PC-9 (cell line): ENCODE measurements at regions not wholly inside any gene's neighbourhood (a gene's known extent, or its start where the extent isn't known, plus 50 kb on each side); places are given as distances from the start of the nearest gene placed in this dataset.

Experiments
- BruUV-seq: library from RNA; stranded (reverse); fragments of 400-500 nt; replicated peaks from 2 replicates; lab custom pipeline; 2021; lab: Mats Ljungman, UMichigan
- CTCF ChIA-PET: fragments of 300-600 bp; sonication (Branson Sonifier 250); formaldehyde crosslinking; loops from one replicate; lab custom pipeline; 2022; ENCODE audit warnings: antibody characterized with exemption; lab: Charles Lee
- POLR2A ChIA-PET: fragments of 300-600 bp; sonication (Branson Sonifier 250); formaldehyde crosslinking; loops from one replicate; lab custom pipeline; 2022; ENCODE audit warnings: antibody characterized with exemption; ENCODE audit not compliant: unreplicated experiment; lab: Charles Lee
- DNase-seq, 2 experiments: peaks; one replicate each; pipeline versions ENCODE4 v3.0.0 to v3.0.0-alpha.2; 2015 to 2022; ENCODE audit warnings: mixed read lengths in 1 of 2
- H2AFZ ChIP-seq: fragments of 200-600 bp; sonication (generic); 2 replicates; pipeline ENCODE4 v1.8.1; 2017; ENCODE audit warnings: antibody characterized with exemption
- H3F3A ChIP-seq: fragments of 200-600 bp; sonication (generic); 2 replicates; pipeline ENCODE4 v1.8.1; 2017; ENCODE audit warnings: antibody characterized with exemption, mild to moderate bottlenecking, low read depth; ENCODE audit not compliant: insufficient read depth
- H3K27ac ChIP-seq: fragments of 200-600 bp; sonication (generic); 2 replicates; pipeline ENCODE4 v1.6.1; 2016; ENCODE audit warnings: mixed run types
- H3K27me3 ChIP-seq: fragments of 200-600 bp; sonication (generic); 2 replicates; pipeline ENCODE4 v1.6.1; 2016; ENCODE audit warnings: low read depth, mixed run types; ENCODE audit not compliant: insufficient read depth
- H3K36me3 ChIP-seq: fragments of 200-600 bp; sonication (generic); 2 replicates; pipeline ENCODE4 v1.6.1; 2016; ENCODE audit warnings: low read depth, mixed run types
- H3K4me1 ChIP-seq: fragments of 200-600 bp; sonication (generic); replicated peaks from 2 replicates; pipeline ENCODE4 v1.6.1; 2016; ENCODE audit warnings: mixed run types; ENCODE audit not compliant: insufficient read depth
- H3K4me2 ChIP-seq: fragments of 200-600 bp; sonication (generic); 2 replicates; pipeline ENCODE4 v1.6.1; 2017; ENCODE audit warnings: mixed run types
- H3K4me3 ChIP-seq: fragments of 200-600 bp; sonication (generic); 2 replicates; pipeline ENCODE4 v1.6.1; 2016; ENCODE audit warnings: mixed run types
- H3K79me2 ChIP-seq: fragments of 200-600 bp; sonication (generic); 2 replicates; pipeline ENCODE4 v1.6.1; 2017; ENCODE audit warnings: low read depth, mixed run types
- H3K9me2 ChIP-seq: fragments of 200-600 bp; sonication (generic); 2 replicates; pipeline ENCODE4 v1.8.1; 2017; ENCODE audit warnings: mild to moderate bottlenecking; ENCODE audit not compliant: insufficient read depth
- H3K9me3 ChIP-seq: fragments of 200-600 bp; sonication (generic); 2 replicates; pipeline ENCODE4 v1.8.1; 2016; ENCODE audit warnings: low read depth; ENCODE audit not compliant: insufficient read depth
- H4K20me1 ChIP-seq: fragments of 200-600 bp; sonication (generic); 2 replicates; pipeline ENCODE4 v1.8.1; 2017; ENCODE audit not compliant: insufficient read depth
- EZH2 ChIP-seq: fragments of 200-600 bp; sonication (generic); IDR thresholded peaks from 2 replicates; pipeline ENCODE4 v1.8.0; 2017; ENCODE audit warnings: antibody characterized with exemption, low read depth
- intact Hi-C: fragments of 100-400 bp; cut with micrococcal nuclease; formaldehyde crosslinking; loops from one replicate; pipeline ENCODE4 v1.10.0; 2022; ENCODE audit not compliant: unreplicated experiment
- TF ChIP-seq, protein P1 (sequence below): fragments of 200-600 bp; sonication (generic); conservative IDR thresholded peaks from 2 replicates; pipeline ENCODE4 v1.6.1; 2017; ENCODE audit warnings: mixed run types, antibody characterized with exemption, mild to moderate bottlenecking, moderate library complexity

DNA sequence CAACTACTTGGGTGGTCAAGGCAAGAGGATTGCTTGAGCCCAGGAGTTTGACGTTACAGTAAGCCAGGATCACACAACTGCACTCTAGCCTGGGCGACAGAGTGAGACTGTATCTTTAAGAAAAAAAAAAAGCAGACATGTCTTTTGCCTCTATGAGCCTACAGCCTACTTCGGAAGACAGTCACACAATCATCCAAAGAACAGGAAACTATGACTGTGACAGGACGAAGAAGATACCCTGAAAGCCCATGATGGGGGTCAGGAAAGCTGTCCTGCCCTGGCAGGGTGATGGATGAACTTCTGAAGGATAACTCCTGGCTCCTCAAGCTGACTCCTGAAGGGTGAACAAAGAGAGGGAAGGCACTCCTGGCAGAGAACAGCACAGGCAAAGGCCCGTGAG lies 251.7 kb upstream of the SIX2 start:
- POLR2A ChIA-PET, result interaction anchor here (0.6 kb wide), 1 partner anchor 19 kb away, joined by 4 read pairs; no protein-coding TSS in a partner anchor
- Histone ChIP-seq H3F3A (no peaks in the 10 kb centered on the region), H3K9me2 (no peaks in the 10 kb centered on the region), H2AFZ (no peak overlapping the region), H3K27ac (no peak overlapping the region), H3K4me3 (no peak overlapping the region), H3K4me2 (no peak overlapping the region), H3K36me3 (no peaks in the 10 kb centered on the region), H3K79me2 (no peaks in the 10 kb centered on the region), H3K4me1 (peaks cover 28% of the 10 kb centered on the region), H4K20me1 (no peaks in the 10 kb centered on the region), H3K9me3 (peaks cover 9% of the 10 kb centered on the region; the same call in 1 of the 2 replicates), H3K27me3 (no peaks in the 10 kb centered on the region)
- intact Hi-C loops, result no loop called here
- BruUV-seq, result no TSS peak
- TF ChIP-seq, protein P1, sequence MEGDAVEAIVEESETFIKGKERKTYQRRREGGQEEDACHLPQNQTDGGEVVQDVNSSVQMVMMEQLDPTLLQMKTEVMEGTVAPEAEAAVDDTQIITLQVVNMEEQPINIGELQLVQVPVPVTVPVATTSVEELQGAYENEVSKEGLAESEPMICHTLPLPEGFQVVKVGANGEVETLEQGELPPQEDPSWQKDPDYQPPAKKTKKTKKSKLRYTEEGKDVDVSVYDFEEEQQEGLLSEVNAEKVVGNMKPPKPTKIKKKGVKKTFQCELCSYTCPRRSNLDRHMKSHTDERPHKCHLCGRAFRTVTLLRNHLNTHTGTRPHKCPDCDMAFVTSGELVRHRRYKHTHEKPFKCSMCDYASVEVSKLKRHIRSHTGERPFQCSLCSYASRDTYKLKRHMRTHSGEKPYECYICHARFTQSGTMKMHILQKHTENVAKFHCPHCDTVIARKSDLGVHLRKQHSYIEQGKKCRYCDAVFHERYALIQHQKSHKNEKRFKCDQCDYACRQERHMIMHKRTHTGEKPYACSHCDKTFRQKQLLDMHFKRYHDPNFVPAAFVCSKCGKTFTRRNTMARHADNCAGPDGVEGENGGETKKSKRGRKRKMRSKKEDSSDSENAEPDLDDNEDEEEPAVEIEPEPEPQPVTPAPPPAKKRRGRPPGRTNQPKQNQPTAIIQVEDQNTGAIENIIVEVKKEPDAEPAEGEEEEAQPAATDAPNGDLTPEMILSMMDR, result no peak
- no peak for TF ChIP-seq EZH2
- CTCF ChIA-PET, result no interaction called here
- no peak for DNase-seq

DNA sequence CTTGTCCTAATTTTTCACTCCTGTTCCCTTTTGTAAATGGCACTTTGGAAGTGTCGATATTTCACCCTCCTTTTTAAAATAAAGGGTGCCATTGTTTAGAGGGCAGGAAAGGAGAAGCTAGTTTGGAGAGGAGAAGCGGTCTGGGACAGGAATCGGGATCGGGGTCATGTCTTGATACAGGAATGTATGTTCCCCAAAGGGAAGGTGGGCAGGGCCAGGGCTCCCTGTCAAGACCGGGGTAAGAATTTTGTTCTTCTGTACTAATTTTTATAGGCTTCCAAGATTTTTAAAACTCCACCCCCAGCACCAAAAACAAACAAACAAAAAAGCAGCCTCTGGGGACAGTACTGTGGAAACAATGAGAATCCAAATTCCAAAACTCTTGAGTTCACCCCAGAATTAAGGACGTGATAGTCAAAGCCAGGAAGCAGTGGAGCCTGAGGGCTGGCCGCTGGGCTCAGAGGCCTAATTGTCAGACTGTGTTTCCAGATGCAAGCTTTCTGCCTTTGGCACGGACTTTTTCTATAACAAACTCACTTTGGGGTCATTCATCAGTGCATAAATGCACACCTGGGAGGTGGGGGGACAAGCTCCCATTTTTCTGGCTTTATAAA lies 250.4 kb upstream of the SIX2 start:
- Histone ChIP-seq H3K4me2 (no peak overlapping the region), H3K4me1 (peaks cover 23% of the 10 kb centered on the region), H3F3A (no peaks in the 10 kb centered on the region), H2AFZ (no peak overlapping the region), H4K20me1 (no peaks in the 10 kb centered on the region), H3K9me2 (no peaks in the 10 kb centered on the region), H3K27me3 (no peaks in the 10 kb centered on the region), H3K4me3 (no peak overlapping the region), H3K27ac (no peak overlapping the region), H3K9me3 (peaks cover 4% of the 10 kb centered on the region; the same call in 1 of the 2 replicates), H3K79me2 (no peaks in the 10 kb centered on the region), H3K36me3 (no peaks in the 10 kb centered on the region)
- no peak for DNase-seq
- BruUV-seq, result no TSS peak
- TF ChIP-seq, protein P1, result no peak
- no peak for TF ChIP-seq EZH2
- intact Hi-C loops, result no loop called here
- CTCF ChIA-PET, result no interaction called here
- POLR2A ChIA-PET, result interaction anchor here (0.6 kb wide), 1 partner anchor 154 kb away, joined by 13 read pairs; no protein-coding TSS in a partner anchor

DNA sequence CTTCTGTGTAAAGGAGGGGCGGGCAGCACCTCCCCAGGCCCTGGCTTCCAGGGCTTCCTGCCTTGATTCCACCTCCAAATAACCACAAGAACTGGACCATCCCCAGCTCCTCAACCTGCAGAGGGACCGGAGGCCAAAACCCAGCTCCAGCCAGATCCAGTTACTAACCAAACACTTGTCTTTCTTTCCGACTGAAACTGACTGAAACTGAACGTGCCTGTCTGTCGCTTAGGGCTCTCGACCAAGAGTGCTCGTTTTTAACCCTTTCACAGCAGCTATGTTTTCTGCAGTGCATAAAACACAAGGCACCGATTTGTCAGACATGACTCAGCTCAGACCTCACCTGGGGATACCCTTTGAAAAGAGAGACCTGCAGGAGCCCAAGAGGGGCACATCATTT lies 249.9 kb upstream of the SIX2 start:
- Histone ChIP-seq H2AFZ (no peak overlapping the region), H3K9me2 (no peaks in the 10 kb centered on the region), H3K4me3 (no peak overlapping the region), H3K79me2 (no peaks in the 10 kb centered on the region), H3K9me3 (no peaks in the 10 kb centered on the region), H3K27me3 (no peaks in the 10 kb centered on the region), H3K27ac (no peak overlapping the region), H3K4me1 (peaks cover 23% of the 10 kb centered on the region), H3K4me2 (no peak overlapping the region), H3K36me3 (no peaks in the 10 kb centered on the region), H3F3A (no peaks in the 10 kb centered on the region), H4K20me1 (no peaks in the 10 kb centered on the region)
- POLR2A ChIA-PET, result interaction anchor here (0.6 to 0.7 kb wide), 2 partner anchors 153 to 192 kb away, joined by 4 to 13 read pairs; no protein-coding TSS in a partner anchor
- no TSS peak for BruUV-seq
- no peak for DNase-seq
- CTCF ChIA-PET, result no interaction called here
- TF ChIP-seq EZH2, result no peak
- intact Hi-C loops, result no loop called here
